ENCODE measurements at regions not wholly inside any gene's neighbourhood (a gene's known extent, or its start where the extent isn't known, plus 50 kb on each side); places are given as distances from the start of the nearest gene placed in this dataset.

DNA sequence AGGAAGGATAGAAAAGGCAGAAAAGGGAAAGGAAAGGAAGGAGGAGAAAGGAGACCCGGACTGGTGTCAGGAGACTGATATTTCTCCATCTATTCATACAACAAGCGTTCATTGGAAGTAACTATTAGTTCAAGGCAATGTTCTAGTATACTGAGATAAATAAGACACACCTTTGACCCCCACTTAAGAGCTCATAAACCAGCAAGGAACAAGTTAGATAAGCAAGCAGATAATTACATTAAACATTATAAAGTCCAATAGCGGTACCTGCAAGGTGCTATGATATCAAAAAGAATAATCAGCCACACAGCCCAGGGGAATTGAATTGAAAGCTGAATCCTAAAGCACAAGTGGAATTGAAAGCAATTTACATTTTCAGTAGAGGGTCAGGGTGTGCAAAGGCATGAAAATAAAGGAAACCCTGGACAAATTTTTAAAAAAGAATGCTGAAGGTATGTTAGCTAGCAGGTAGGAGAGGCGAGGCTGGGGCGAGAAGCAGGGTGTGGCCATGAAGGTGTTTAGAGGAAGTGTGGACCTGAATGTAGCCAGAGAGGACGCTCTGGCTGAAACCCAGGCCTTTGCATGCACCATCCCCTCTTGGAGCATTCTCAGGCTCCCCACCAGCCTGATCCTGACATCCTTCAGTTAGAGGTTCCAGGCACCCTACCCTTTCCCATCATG, 200.0 kb downstream of the SETD4 start:
- ATAC-seq (no peak), DNase-seq (no peak)
- ChIA-PET CTCF (interaction anchor here (0.9 kb wide), 1 partner anchor 10 kb away, joined by 3 read pairs; no protein-coding TSS in a partner anchor), POLR2A (no interaction called here)
- TF ChIP-seq, protein P1, sequence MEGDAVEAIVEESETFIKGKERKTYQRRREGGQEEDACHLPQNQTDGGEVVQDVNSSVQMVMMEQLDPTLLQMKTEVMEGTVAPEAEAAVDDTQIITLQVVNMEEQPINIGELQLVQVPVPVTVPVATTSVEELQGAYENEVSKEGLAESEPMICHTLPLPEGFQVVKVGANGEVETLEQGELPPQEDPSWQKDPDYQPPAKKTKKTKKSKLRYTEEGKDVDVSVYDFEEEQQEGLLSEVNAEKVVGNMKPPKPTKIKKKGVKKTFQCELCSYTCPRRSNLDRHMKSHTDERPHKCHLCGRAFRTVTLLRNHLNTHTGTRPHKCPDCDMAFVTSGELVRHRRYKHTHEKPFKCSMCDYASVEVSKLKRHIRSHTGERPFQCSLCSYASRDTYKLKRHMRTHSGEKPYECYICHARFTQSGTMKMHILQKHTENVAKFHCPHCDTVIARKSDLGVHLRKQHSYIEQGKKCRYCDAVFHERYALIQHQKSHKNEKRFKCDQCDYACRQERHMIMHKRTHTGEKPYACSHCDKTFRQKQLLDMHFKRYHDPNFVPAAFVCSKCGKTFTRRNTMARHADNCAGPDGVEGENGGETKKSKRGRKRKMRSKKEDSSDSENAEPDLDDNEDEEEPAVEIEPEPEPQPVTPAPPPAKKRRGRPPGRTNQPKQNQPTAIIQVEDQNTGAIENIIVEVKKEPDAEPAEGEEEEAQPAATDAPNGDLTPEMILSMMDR (IDR thresholded peaks at IDR 0.05) = no peak
- intact Hi-C loops (cut with micrococcal nuclease) = no loop called here
- H3K27me3 Mint-ChIP-seq = peaks cover 6% of the 10 kb centered on the region
- no peaks in the 10 kb centered on the region for H3K9me3 Mint-ChIP-seq
- no peak overlapping the region for H3K27ac Mint-ChIP-seq
- no peaks in the 10 kb centered on the region for H3K4me1 Mint-ChIP-seq (ENCODE audit: low read depth)
- no peak overlapping the region for H3K4me3 Mint-ChIP-seq
- no peaks in the 10 kb centered on the region for H3K36me3 Mint-ChIP-seq (ENCODE audit: low read depth)

GRCh38 chr21:35859677-35860076, 200.6 kb downstream of the SETD4 start:
- Mint-ChIP-seq H3K36me3 (ENCODE audit: low read depth) (no peaks in the 10 kb centered on the region), H3K27me3 (peaks cover 7% of the 10 kb centered on the region), H3K9me3 (no peaks in the 10 kb centered on the region), H3K27ac (no peak overlapping the region), H3K4me3 (no peak overlapping the region), H3K4me1 (ENCODE audit: low read depth) (no peaks in the 10 kb centered on the region)
- ChIA-PET CTCF (interaction anchor here (0.9 kb wide), 1 partner anchor 10 kb away, joined by 3 read pairs; no protein-coding TSS in a partner anchor), POLR2A (no interaction called here)
- TF ChIP-seq, protein P1 (IDR thresholded peaks at IDR 0.05) = no peak
- intact Hi-C loops (cut with micrococcal nuclease) = no loop called here
- ATAC-seq (no peak), DNase-seq (no peak)

GRCh38 chr21:35857095-35857494, 203.2 kb downstream of the SETD4 start:
- CTCF ChIA-PET = no interaction called here
- intact Hi-C loops (cut with micrococcal nuclease) = no loop called here
- H3K27ac Mint-ChIP-seq = no peak overlapping the region
- no peaks in the 10 kb centered on the region for H3K9me3 Mint-ChIP-seq
- no peaks in the 10 kb centered on the region for H3K4me1 Mint-ChIP-seq (ENCODE audit: low read depth)
- H3K36me3 Mint-ChIP-seq (ENCODE audit: low read depth) = no peaks in the 10 kb centered on the region
- ATAC-seq (no peak), DNase-seq (no peak)
- POLR2A ChIA-PET = no interaction called here
- TF ChIP-seq, protein P1 (IDR thresholded peaks at IDR 0.05) = no peak
- no peak overlapping the region for H3K4me3 Mint-ChIP-seq
- peaks cover 10% of the 10 kb centered on the region for H3K27me3 Mint-ChIP-seq

DNA sequence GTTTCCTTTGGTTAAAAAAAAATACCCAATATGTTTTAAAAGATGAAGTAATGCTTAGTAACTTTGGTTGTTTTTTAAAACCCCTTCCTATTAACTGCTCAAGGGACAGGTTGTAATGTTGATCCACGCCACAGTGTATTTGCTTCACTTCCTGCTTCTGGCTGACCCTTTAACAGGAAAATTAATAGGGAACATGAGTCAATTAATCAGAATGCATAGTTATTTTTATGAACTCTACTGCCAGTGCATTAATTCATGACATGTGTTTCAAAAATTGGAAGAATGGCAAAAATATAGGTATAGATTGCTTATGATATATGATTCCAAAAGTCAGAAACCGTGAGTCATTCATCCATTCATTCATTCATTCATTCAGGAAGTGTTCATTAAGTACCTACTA, 204.8 kb downstream of the SETD4 start:
- Mint-ChIP-seq H3K36me3 (ENCODE audit: low read depth) (no peaks in the 10 kb centered on the region), H3K4me1 (ENCODE audit: low read depth) (no peaks in the 10 kb centered on the region), H3K27me3 (peaks cover 10% of the 10 kb centered on the region), H3K9me3 (no peaks in the 10 kb centered on the region), H3K27ac (no peak overlapping the region), H3K4me3 (no peak overlapping the region)
- TF ChIP-seq, protein P1 (IDR thresholded peaks at IDR 0.05) = no peak
- no peak for DNase-seq
- POLR2A ChIA-PET = no interaction called here
- intact Hi-C loops (cut with micrococcal nuclease) = no loop called here
- CTCF ChIA-PET = no interaction called here
- no peak for ATAC-seq

GRCh38 chr21:35854281-35854680, 206.0 kb downstream of the SETD4 start:
- Mint-ChIP-seq H3K36me3 (ENCODE audit: low read depth) (no peaks in the 10 kb centered on the region), H3K4me3 (no peak overlapping the region), H3K27ac (no peak overlapping the region), H3K9me3 (no peaks in the 10 kb centered on the region), H3K4me1 (ENCODE audit: low read depth) (no peaks in the 10 kb centered on the region), H3K27me3 (peaks cover 10% of the 10 kb centered on the region)
- TF ChIP-seq, protein P1 (IDR thresholded peaks at IDR 0.05) = no peak
- CTCF ChIA-PET = no interaction called here
- ATAC-seq (no peak), DNase-seq (no peak)
- intact Hi-C loops (cut with micrococcal nuclease) = no loop called here
- POLR2A ChIA-PET = no interaction called here

Data from activated CD8-positive, alpha-beta T cell treated with anti-CD3 and anti-CD28 coated beads for 36 hours (primary cell).